Lower leg skin (tissue), 4 donors: ENCODE measurements at regions not wholly inside any gene's neighbourhood (a gene's known extent, or its start where the extent isn't known, plus 50 kb on each side); places are given as distances from the start of the nearest gene placed in this dataset.
"Not testable (repeated sequence)": the region's sequence is repeated elsewhere in the genome, so short reads cannot be mapped to it uniquely, and the experiment has no call there.

Source experiments
- DNase-seq, 2 donors: peaks; one replicate each; pipeline ENCODE4 v3.0.0-alpha.2; 2019; ENCODE audit warnings: low spot score in 2 of 2
- H3K4me3 ChIP-seq: fragments of 200-600 bp; sonication (generic); 2 replicates; pipeline ENCODE4 v1.5.1; 2017; ENCODE audit warnings: mild to moderate bottlenecking, low read depth; ENCODE audit not compliant: poor library complexity, severe bottlenecking
- CTCF ChIP-seq, 3 donors: fragments of 450-650 bp; IDR thresholded peaks; one replicate each; pipeline ENCODE4 v1.5.1; 2016; ENCODE audit warnings: antibody characterized with exemption in 3 of 3, mild to moderate bottlenecking in 3 of 3, moderate library complexity in 2 of 3
- POLR2A ChIP-seq, 2 donors: fragments of 450-650 bp; IDR thresholded peaks; one replicate each; pipeline ENCODE4 v1.6.1; 2016 to 2017; ENCODE audit warnings: antibody characterized with exemption in 2 of 2, mild to moderate bottlenecking in 1 of 2, moderate library complexity in 1 of 2
- WGBS, 2 donors: methylation state at CpG; one replicate each; pipeline ENCODE4 v1.1.5; 2018; 5-methylcytosine and 5-hydroxymethylcytosine counted together
- intact Hi-C: fragments of 100-400 bp; cut with DNase I; formaldehyde crosslinking; loops from one replicate; pipeline ENCODE4 v1.15.0; 2023; ENCODE audit warnings: low total_unique reads

- intact Hi-C loops, result no loop called here
- TF ChIP-seq CTCF (IDR thresholded peaks at IDR 0.05), result no peak
- no peak for TF ChIP-seq POLR2A (IDR thresholded peaks at IDR 0.05)
- no peak overlapping the region for H3K4me3 ChIP-seq
- DNase-seq, result no peak
- 87 to 90% methylated on average over 6 of the region's 6 CpGs for WGBS, 2 donors
Measured at GRCh38 chr5:18517641-18518380, 883.6 kb downstream of the TAF11L14 start.

GRCh38 chr5:18523380-18523779 is 889.1 kb downstream of the TAF11L14 start:
- TF ChIP-seq POLR2A (IDR thresholded peaks at IDR 0.05) (no peak), CTCF (IDR thresholded peaks at IDR 0.05) (no peak)
- intact Hi-C loops, result no loop called here
- no peak for DNase-seq
- WGBS, 2 donors, result 79 to 83% methylated on average over 2 of the region's 2 CpGs
- no peak overlapping the region for H3K4me3 ChIP-seq

- 65 to 72% methylated on average over 3 of the region's 3 CpGs for WGBS, 2 donors
Measured at GRCh38 chr5:18526792-18527405, 892.6 kb downstream of the TAF11L14 start.

GRCh38 chr5:18533137-18533536 is 898.9 kb downstream of the TAF11L14 start:
- intact Hi-C loops, result no loop called here
- DNase-seq, result no peak
- TF ChIP-seq POLR2A (IDR thresholded peaks at IDR 0.05) (no peak), CTCF (IDR thresholded peaks at IDR 0.05) (no peak)
- WGBS, 2 donors, result 85 to 89% methylated on average over 7 of the region's 7 CpGs
- H3K4me3 ChIP-seq, result no peak overlapping the region

More at GRCh38 chr5:18526792-18527405, 892.6 kb downstream of the TAF11L14 start:
- no peak for TF ChIP-seq POLR2A (IDR thresholded peaks at IDR 0.05)
- no peak for TF ChIP-seq CTCF (IDR thresholded peaks at IDR 0.05)
- no peak overlapping the region for H3K4me3 ChIP-seq
- no peak for DNase-seq
- intact Hi-C loops, result no loop called here

- no peak overlapping the region for H3K4me3 ChIP-seq
- no peak for DNase-seq
- intact Hi-C loops, result no loop called here
- 79 to 87% methylated on average over 3 of the region's 3 CpGs for WGBS, 2 donors
- TF ChIP-seq POLR2A (IDR thresholded peaks at IDR 0.05) (no peak), CTCF (IDR thresholded peaks at IDR 0.05) (no peak)
Measured at GRCh38 chr5:18534119-18534518, 899.9 kb downstream of the TAF11L14 start.

- DNase-seq, H3K4me3 ChIP-seq, intact Hi-C loops: not testable (repeated sequence)
- WGBS, 2 donors, result 63 to 68% methylated on average over 4 to 7 of the region's 7 CpGs
Measured at GRCh38 chr5:18535753-18536152, 901.5 kb downstream of the TAF11L14 start.
